Gastroesophageal sphincter (tissue), 3 donors: ENCODE measurements at regions not wholly inside any gene's neighbourhood (a gene's known extent, or its start where the extent isn't known, plus 50 kb on each side); places are given as distances from the start of the nearest gene placed in this dataset.
"Not testable (repeated sequence)": the region's sequence is repeated elsewhere in the genome, so short reads cannot be mapped to it uniquely, and the experiment has no call there.

Source experiments
- EP300 ChIP-seq: sonication (generic); formaldehyde crosslinking; IDR thresholded peaks from one replicate; pipeline ENCODE4 v1.6.1; 2017; ENCODE audit warnings: antibody characterized with exemption, mild to moderate bottlenecking
- POLR2A ChIP-seq, 2 donors: fragments of 450-650 bp; IDR thresholded peaks; one replicate each; pipeline ENCODE4 v1.6.1; 2017; ENCODE audit warnings: antibody characterized with exemption in 2 of 2, mild to moderate bottlenecking in 2 of 2, moderate library complexity in 1 of 2
- TF ChIP-seq, protein P1 (sequence below), 4 experiments: fragments of 200-600 bp in 2 of 4; fragments of 450-650 bp in 2 of 4; sonication (generic) in 1 of 4; IDR thresholded peaks; one replicate each; pipeline ENCODE4 v1.5.1; 2017 to 2019; ENCODE audit warnings: antibody characterized with exemption in 4 of 4, mild to moderate bottlenecking in 2 of 4, moderate library complexity in 2 of 4

DNA sequence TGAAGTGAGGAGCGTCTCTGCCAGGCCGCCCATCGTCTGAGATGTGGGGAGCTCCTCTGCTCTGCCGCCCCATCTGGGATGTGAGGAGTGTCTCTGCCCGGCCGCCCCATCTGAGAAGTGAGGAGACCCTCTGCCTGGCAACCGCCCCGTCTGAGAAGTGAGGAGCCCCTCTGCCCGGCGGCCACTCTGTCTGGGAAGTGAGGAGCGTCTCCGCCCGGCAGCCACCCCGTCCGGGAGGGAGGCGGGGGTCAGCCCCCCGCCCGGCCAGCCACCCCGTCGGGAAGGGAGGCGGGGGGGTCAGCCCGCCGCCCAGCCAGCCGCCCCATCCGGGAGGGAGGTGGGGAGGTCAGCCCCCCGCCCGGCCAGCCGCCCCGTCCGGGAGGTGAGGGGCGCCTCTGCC lies 77.6 kb upstream of the ADORA2B start:
- TF ChIP-seq, protein P1, sequence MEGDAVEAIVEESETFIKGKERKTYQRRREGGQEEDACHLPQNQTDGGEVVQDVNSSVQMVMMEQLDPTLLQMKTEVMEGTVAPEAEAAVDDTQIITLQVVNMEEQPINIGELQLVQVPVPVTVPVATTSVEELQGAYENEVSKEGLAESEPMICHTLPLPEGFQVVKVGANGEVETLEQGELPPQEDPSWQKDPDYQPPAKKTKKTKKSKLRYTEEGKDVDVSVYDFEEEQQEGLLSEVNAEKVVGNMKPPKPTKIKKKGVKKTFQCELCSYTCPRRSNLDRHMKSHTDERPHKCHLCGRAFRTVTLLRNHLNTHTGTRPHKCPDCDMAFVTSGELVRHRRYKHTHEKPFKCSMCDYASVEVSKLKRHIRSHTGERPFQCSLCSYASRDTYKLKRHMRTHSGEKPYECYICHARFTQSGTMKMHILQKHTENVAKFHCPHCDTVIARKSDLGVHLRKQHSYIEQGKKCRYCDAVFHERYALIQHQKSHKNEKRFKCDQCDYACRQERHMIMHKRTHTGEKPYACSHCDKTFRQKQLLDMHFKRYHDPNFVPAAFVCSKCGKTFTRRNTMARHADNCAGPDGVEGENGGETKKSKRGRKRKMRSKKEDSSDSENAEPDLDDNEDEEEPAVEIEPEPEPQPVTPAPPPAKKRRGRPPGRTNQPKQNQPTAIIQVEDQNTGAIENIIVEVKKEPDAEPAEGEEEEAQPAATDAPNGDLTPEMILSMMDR (IDR thresholded peaks at IDR 0.05), result not testable (repeated sequence)
- TF ChIP-seq POLR2A (IDR thresholded peaks at IDR 0.05); EP300: not testable (repeated sequence)
